CD14-positive monocyte (primary cell): ENCODE measurements at regions not wholly inside any gene's neighbourhood (a gene's known extent, or its start where the extent isn't known, plus 50 kb on each side); places are given as distances from the start of the nearest gene placed in this dataset.

ENCODE experiments used
- DNase-seq, 3 donors: peaks; one replicate each; pipeline ENCODE4 v3.0.0-alpha.2; 2011 to 2022
- H2AFZ ChIP-seq: 2 replicates; pipeline ENCODE4 v1.6.0; 2012; ENCODE audit warnings: mild to moderate bottlenecking, low read depth, low read length, inconsistent platforms; ENCODE audit not compliant: insufficient read depth, poor library complexity, severe bottlenecking
- H3K27ac ChIP-seq, 2 donors: 1 replicate in 1 of 2; 2 replicates in 1 of 2; pipeline ENCODE4 v1.5.1; 2012 to 2013; ENCODE audit warnings: low read length in 2 of 2, control low read depth in 1 of 2, inconsistent platforms in 1 of 2, low read depth in 1 of 2, mild to moderate bottlenecking in 1 of 2
- H3K27me3 ChIP-seq, 2 donors: one replicate each; pipeline versions ENCODE4 v1.6.0 to v1.6.1; 2011 to 2013; ENCODE audit warnings: low read length in 2 of 2; ENCODE audit not compliant: control insufficient read depth in 2 of 2, insufficient read depth in 2 of 2
- H3K36me3 ChIP-seq, 2 donors: replicated peaks in 1 of 2; 1 replicate in 1 of 2; 2 replicates in 1 of 2; pipeline versions ENCODE4 v1.5.1 to v1.6.1; 2012 to 2013; ENCODE audit warnings: low read length in 2 of 2, control low read depth in 1 of 2, inconsistent platforms in 1 of 2, mild to moderate bottlenecking in 1 of 2; ENCODE audit not compliant: insufficient read depth in 2 of 2, control insufficient read depth in 1 of 2
- H3K4me1 ChIP-seq, 2 donors: 1 replicate in 1 of 2; 2 replicates in 1 of 2; pipeline versions ENCODE4 v1.5.1 to v1.6.1; 2012 to 2013; ENCODE audit warnings: low read length in 2 of 2, control low read depth in 1 of 2, inconsistent platforms in 1 of 2, mild to moderate bottlenecking in 1 of 2, moderate library complexity in 1 of 2; ENCODE audit not compliant: insufficient read depth in 2 of 2, control insufficient read depth in 1 of 2
- H3K4me2 ChIP-seq: replicated peaks from 2 replicates; pipeline ENCODE3; 2012; ENCODE audit warnings: low read length, moderate library complexity, mild to moderate bottlenecking; ENCODE audit not compliant: poor library complexity, severe bottlenecking; ENCODE audit errors: extremely low read depth
- H3K4me3 ChIP-seq, 3 experiments: fragments of 200-600 bp in 1 of 3; sonication (generic) in 1 of 3; replicated peaks in 1 of 3; 1 replicate in 2 of 3; 2 replicates in 1 of 3; pipeline ENCODE4 v1.5.1; 2011 to 2013; ENCODE audit warnings: low read length in 3 of 3, mild to moderate bottlenecking in 3 of 3, control low read depth in 2 of 3, low read depth in 2 of 3, inconsistent platforms in 1 of 3, moderate library complexity in 1 of 3
- H3K79me2 ChIP-seq: 2 replicates; pipeline ENCODE4 v1.6.0; 2012; ENCODE audit warnings: mild to moderate bottlenecking, control low read depth, inconsistent platforms, low read length, moderate library complexity; ENCODE audit not compliant: insufficient read depth
- H3K9ac ChIP-seq: 2 replicates; pipeline ENCODE4 v1.6.0; 2017; ENCODE audit warnings: low read length, mild to moderate bottlenecking; ENCODE audit not compliant: insufficient read depth, poor library complexity, severe bottlenecking
- H3K9me3 ChIP-seq, 2 donors: replicated peaks in 1 of 2; 1 replicate in 1 of 2; 2 replicates in 1 of 2; pipeline versions ENCODE4 v1.5.1 to v1.6.1; 2012 to 2013; ENCODE audit warnings: low read length in 2 of 2, control low read depth in 1 of 2; ENCODE audit not compliant: control insufficient read depth in 1 of 2, insufficient read depth in 1 of 2
- H4K20me1 ChIP-seq: 2 replicates; pipeline ENCODE4 v1.6.0; 2012; ENCODE audit warnings: mild to moderate bottlenecking, low read length, control low read depth, moderate library complexity; ENCODE audit not compliant: insufficient read depth
- H3K27ac Mint-ChIP-seq, 7 donors: one replicate each; pipeline ENCODE4 v1.8.0; 2020; ENCODE audit warnings: mild to moderate bottlenecking in 7 of 7, mixed read lengths in 7 of 7, moderate library complexity in 6 of 7, inconsistent platforms in 2 of 7
- H3K27me3 Mint-ChIP-seq, 3 donors: one replicate each; pipeline ENCODE4 v1.8.0; 2021 to 2022; ENCODE audit warnings: low read depth in 3 of 3, mild to moderate bottlenecking in 3 of 3, mixed read lengths in 3 of 3, moderate library complexity in 3 of 3, inconsistent platforms in 1 of 3
- H3K36me3 Mint-ChIP-seq, 2 donors: one replicate each; pipeline ENCODE4 v1.8.0; 2020; ENCODE audit warnings: mixed read lengths in 2 of 2, inconsistent platforms in 1 of 2, mild to moderate bottlenecking in 1 of 2
- H3K4me1 Mint-ChIP-seq: one replicate; pipeline ENCODE4 v1.8.0; 2020; ENCODE audit warnings: mild to moderate bottlenecking, mixed read lengths
- H3K4me3 Mint-ChIP-seq, 2 donors: one replicate each; pipeline ENCODE4 v1.8.0; 2020; ENCODE audit warnings: mild to moderate bottlenecking in 2 of 2, mixed read lengths in 2 of 2, moderate library complexity in 1 of 2
- H3K9me3 Mint-ChIP-seq, 7 donors: one replicate each; pipeline ENCODE4 v1.8.0; 2020 to 2022; ENCODE audit warnings: mixed read lengths in 7 of 7, mild to moderate bottlenecking in 6 of 7, moderate library complexity in 6 of 7, inconsistent platforms in 2 of 7
- WGBS: methylation state at CpG from one replicate; pipeline ENCODE4 v1.1.5; 2013; ENCODE audit warnings: missing lambda C conversion rate; ENCODE audit not compliant: insufficient coverage; 5-methylcytosine and 5-hydroxymethylcytosine counted together
- intact Hi-C, 2 donors: fragments of 100-400 bp; cut with micrococcal nuclease; formaldehyde crosslinking; loops; one replicate each; pipeline versions ENCODE4 v1.15.0 to v1.15.1; 2023
- TF ChIP-seq, protein P1 (sequence below): fragments of 200-600 bp; IDR thresholded peaks from one replicate; pipeline ENCODE4 v1.8.0; 2022; ENCODE audit warnings: antibody characterized with exemption, mild to moderate bottlenecking

GRCh38 chr2:215760557-215760956 is 252.8 kb downstream of the MREG start:
- Histone ChIP-seq H3K9me3 (peaks cover 0 to 3% of the 10 kb centered on the region in 2 donors), H4K20me1 (no peaks in the 10 kb centered on the region), H3K36me3 (no peaks in the 10 kb centered on the region), H2AFZ (no peak overlapping the region), H3K4me3 (no peak overlapping the region), H3K27ac (no peak overlapping the region), H3K79me2 (no peaks in the 10 kb centered on the region), H3K4me1 (peaks cover 17 to 19% of the 10 kb centered on the region in 2 donors), H3K27me3 (no peaks in the 10 kb centered on the region), H3K4me2 (no peak overlapping the region), H3K9ac (no peak overlapping the region)
- no peak overlapping the region for H3K27ac Mint-ChIP-seq
- H3K27me3 Mint-ChIP-seq: peaks cover 0 to 2% (median under 1%) of the 10 kb centered on the region in 3 donors
- no peak for DNase-seq
- H3K36me3 Mint-ChIP-seq: peaks cover 0 to 2% of the 10 kb centered on the region in 2 donors
- H3K4me3 Mint-ChIP-seq: no peak overlapping the region
- H3K4me1 Mint-ChIP-seq: peaks cover 18% of the 10 kb centered on the region
- TF ChIP-seq, protein P1, sequence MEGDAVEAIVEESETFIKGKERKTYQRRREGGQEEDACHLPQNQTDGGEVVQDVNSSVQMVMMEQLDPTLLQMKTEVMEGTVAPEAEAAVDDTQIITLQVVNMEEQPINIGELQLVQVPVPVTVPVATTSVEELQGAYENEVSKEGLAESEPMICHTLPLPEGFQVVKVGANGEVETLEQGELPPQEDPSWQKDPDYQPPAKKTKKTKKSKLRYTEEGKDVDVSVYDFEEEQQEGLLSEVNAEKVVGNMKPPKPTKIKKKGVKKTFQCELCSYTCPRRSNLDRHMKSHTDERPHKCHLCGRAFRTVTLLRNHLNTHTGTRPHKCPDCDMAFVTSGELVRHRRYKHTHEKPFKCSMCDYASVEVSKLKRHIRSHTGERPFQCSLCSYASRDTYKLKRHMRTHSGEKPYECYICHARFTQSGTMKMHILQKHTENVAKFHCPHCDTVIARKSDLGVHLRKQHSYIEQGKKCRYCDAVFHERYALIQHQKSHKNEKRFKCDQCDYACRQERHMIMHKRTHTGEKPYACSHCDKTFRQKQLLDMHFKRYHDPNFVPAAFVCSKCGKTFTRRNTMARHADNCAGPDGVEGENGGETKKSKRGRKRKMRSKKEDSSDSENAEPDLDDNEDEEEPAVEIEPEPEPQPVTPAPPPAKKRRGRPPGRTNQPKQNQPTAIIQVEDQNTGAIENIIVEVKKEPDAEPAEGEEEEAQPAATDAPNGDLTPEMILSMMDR: no peak
- intact Hi-C loops: no loop called here
- peaks cover 0 to 8% (median 4%) of the 10 kb centered on the region in 7 donors for H3K9me3 Mint-ChIP-seq

DNA sequence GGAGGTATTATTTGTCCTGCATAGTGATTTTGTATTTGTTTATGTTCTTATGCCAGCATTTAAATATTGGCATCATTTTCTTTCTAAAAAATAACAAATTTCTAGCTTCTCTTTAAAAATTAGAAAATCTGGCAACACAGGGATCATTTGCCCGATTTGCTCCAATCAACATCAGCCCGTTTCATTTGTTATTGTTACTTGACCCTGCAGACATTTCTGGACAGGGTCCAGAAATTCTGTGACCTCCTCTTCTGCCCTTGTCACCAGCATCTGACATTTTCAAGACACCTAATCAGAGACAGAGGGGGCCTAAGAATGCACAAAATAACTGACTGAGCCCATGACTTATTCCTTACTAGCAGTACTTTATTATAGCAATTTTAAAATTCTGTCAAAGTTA is 253.3 kb downstream of the MREG start:
- DNase-seq: no peak
- no peaks in the 10 kb centered on the region for H3K79me2 ChIP-seq
- 100% methylated on average over 2 of the region's 2 CpGs for WGBS
- intact Hi-C loops: no loop called here
- peaks cover 0 to 2% of the 10 kb centered on the region in 2 donors for H3K36me3 Mint-ChIP-seq
- H3K36me3 ChIP-seq: no peaks in the 10 kb centered on the region
- no peak overlapping the region for H3K27ac ChIP-seq
- H3K9ac ChIP-seq: no peak overlapping the region
- H3K27ac Mint-ChIP-seq: peak overlapping the region in 1 of 7 donors; percentile 68
- peaks cover 0 to 3% of the 10 kb centered on the region in 2 donors for H3K9me3 ChIP-seq
- H3K9me3 Mint-ChIP-seq: peaks cover 1 to 11% (median 5%) of the 10 kb centered on the region in 7 donors
- no peak overlapping the region for H3K4me3 Mint-ChIP-seq
- peaks cover 0 to 5% (median 2%) of the 10 kb centered on the region in 3 donors for H3K27me3 Mint-ChIP-seq
- H3K4me1 Mint-ChIP-seq: peaks cover 22% of the 10 kb centered on the region
- H3K4me1 ChIP-seq: peaks cover 22 to 24% of the 10 kb centered on the region in 2 donors
- no peaks in the 10 kb centered on the region for H4K20me1 ChIP-seq
- H3K4me2 ChIP-seq: no peak overlapping the region
- no peaks in the 10 kb centered on the region for H3K27me3 ChIP-seq
- H2AFZ ChIP-seq: no peak overlapping the region
- H3K4me3 ChIP-seq: no peak overlapping the region
- TF ChIP-seq, protein P1: no peak
